ENCODE measurements at regions not wholly inside any gene's neighbourhood (a gene's known extent, or its start where the extent isn't known, plus 50 kb on each side); places are given as distances from the start of the nearest gene placed in this dataset.

DNA sequence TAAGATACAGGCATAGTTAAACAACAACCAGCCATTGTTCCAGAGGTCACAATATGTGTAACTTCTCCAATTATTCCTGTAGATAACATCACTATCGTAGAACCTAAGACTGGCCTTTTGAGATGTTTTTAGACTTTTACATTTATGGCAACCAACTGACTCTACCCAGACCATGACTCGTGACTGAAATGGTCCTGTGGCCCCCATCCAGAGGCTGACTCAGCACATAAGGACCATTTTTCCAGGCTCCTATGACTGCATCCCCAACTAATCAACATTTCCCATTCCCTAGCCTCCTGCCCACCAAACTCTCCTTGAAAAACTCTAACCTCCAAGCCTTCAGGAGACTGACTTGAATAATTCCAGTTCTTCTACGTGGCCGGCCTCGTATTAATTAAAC lies 52.6 kb upstream of the NID2 start:
- TF ChIP-seq RFX5 (IDR thresholded peaks at IDR 0.05; ENCODE audit: low read length) (no peak), CTCF (IDR thresholded peaks at IDR 0.05) (no peak)
- TF ChIP-seq, protein P1, sequence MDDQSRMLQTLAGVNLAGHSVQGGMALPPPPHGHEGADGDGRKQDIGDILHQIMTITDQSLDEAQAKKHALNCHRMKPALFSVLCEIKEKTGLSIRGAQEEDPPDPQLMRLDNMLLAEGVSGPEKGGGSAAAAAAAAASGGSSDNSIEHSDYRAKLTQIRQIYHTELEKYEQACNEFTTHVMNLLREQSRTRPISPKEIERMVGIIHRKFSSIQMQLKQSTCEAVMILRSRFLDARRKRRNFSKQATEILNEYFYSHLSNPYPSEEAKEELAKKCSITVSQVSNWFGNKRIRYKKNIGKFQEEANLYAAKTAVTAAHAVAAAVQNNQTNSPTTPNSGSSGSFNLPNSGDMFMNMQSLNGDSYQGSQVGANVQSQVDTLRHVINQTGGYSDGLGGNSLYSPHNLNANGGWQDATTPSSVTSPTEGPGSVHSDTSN (IDR thresholded peaks at IDR 0.05), result no peak
